ENCODE measurements at regions not wholly inside any gene's neighbourhood (a gene's known extent, or its start where the extent isn't known, plus 50 kb on each side); places are given as distances from the start of the nearest gene placed in this dataset.

GRCh38 chr13:84296401-84296800 lies 414.1 kb upstream of the SLITRK1 start:
- TF ChIP-seq POLR2AphosphoS5 (IDR thresholded peaks at IDR 0.05) (no peak), EP300 (IDR thresholded peaks at IDR 0.05; ENCODE audit: low read depth) (no peak), CTCF (IDR thresholded peaks at IDR 0.05) (no peak), POLR2A (IDR thresholded peaks at IDR 0.05) (no peak)
- Histone ChIP-seq H3K9me3 (no peaks in the 10 kb centered on the region), H3K4me3 (no peak overlapping the region), H3K27ac (no peak overlapping the region), H3K36me3 (no peaks in the 10 kb centered on the region), H3K27me3 (no peaks in the 10 kb centered on the region), H3K4me1 (no peaks in the 10 kb centered on the region)
- no peak for DNase-seq
- WGBS, 2 donors (ENCODE audit: low coverage in 1 of 2) = 19 to 67% methylated on average over 2 of the region's 2 CpGs
- intact Hi-C loops (cut with DNase I; ENCODE audit: low total_unique reads) = no loop called here
- in situ Hi-C loops (cut with MboI; ENCODE audit: low pct_ligation_motif_present in 1 of 4, low pct_unique_long_range_greater_than_20kb in 1 of 4, low sequenced_read_pairs in 3 of 4) = no loop called here

- TF ChIP-seq EP300 (IDR thresholded peaks at IDR 0.05; ENCODE audit: low read depth) (no peak), POLR2A (IDR thresholded peaks at IDR 0.05) (no peak), CTCF (IDR thresholded peaks at IDR 0.05) (no peak), POLR2AphosphoS5 (IDR thresholded peaks at IDR 0.05) (no peak)
- 64 to 69% methylated on average over 3 of the region's 3 CpGs for WGBS, 2 donors (ENCODE audit: low coverage in 1 of 2)
- in situ Hi-C loops (cut with MboI; ENCODE audit: low pct_ligation_motif_present in 1 of 4, low pct_unique_long_range_greater_than_20kb in 1 of 4, low sequenced_read_pairs in 3 of 4) = no loop called here
- no peaks in the 10 kb centered on the region for H3K9me3 ChIP-seq
- intact Hi-C loops (cut with DNase I; ENCODE audit: low total_unique reads) = no loop called here
- no peaks in the 10 kb centered on the region for H3K4me1 ChIP-seq
- no peaks in the 10 kb centered on the region for H3K36me3 ChIP-seq
- H3K4me3 ChIP-seq = no peak overlapping the region
- H3K27ac ChIP-seq = no peak overlapping the region
- no peak for DNase-seq
- H3K27me3 ChIP-seq = no peaks in the 10 kb centered on the region
These were observed 412.3 kb upstream of the SLITRK1 start for GRCh38 chr13:84294576-84294975.

- H3K36me3 ChIP-seq = no peaks in the 10 kb centered on the region
- 65% methylated on average over 4 of the region's 4 CpGs for WGBS, 2 donors (ENCODE audit: low coverage in 1 of 2)
- peaks cover 0 to 4% of the 10 kb centered on the region in 2 donors for H3K9me3 ChIP-seq
- TF ChIP-seq EP300 (IDR thresholded peaks at IDR 0.05; ENCODE audit: low read depth) = no peak
- no peak for TF ChIP-seq POLR2AphosphoS5 (IDR thresholded peaks at IDR 0.05)
- no peak for TF ChIP-seq POLR2A (IDR thresholded peaks at IDR 0.05)
- no peak for TF ChIP-seq CTCF (IDR thresholded peaks at IDR 0.05)
- no peaks in the 10 kb centered on the region for H3K4me1 ChIP-seq
- no peaks in the 10 kb centered on the region for H3K27me3 ChIP-seq
- DNase-seq = no peak
- in situ Hi-C loops (cut with MboI; ENCODE audit: low pct_ligation_motif_present in 1 of 4, low pct_unique_long_range_greater_than_20kb in 1 of 4, low sequenced_read_pairs in 3 of 4) = no loop called here
- no peak overlapping the region for H3K27ac ChIP-seq
- intact Hi-C loops (cut with DNase I; ENCODE audit: low total_unique reads) = no loop called here
- H3K4me3 ChIP-seq = no peak overlapping the region
These were observed 408.1 kb upstream of the SLITRK1 start for GRCh38 chr13:84290386-84290785.

- H3K4me3 ChIP-seq = no peak overlapping the region
- intact Hi-C loops (cut with DNase I; ENCODE audit: low total_unique reads) (no loop called here), in situ Hi-C loops (cut with MboI; ENCODE audit: low pct_ligation_motif_present in 1 of 4, low pct_unique_long_range_greater_than_20kb in 1 of 4, low sequenced_read_pairs in 3 of 4) (no loop called here)
- TF ChIP-seq POLR2AphosphoS5 (IDR thresholded peaks at IDR 0.05) = no peak
- TF ChIP-seq EP300 (IDR thresholded peaks at IDR 0.05; ENCODE audit: low read depth) = no peak
- no peak for TF ChIP-seq CTCF (IDR thresholded peaks at IDR 0.05)
- no peak for TF ChIP-seq POLR2A (IDR thresholded peaks at IDR 0.05)
- H3K27ac ChIP-seq = no peak overlapping the region
- no peak for DNase-seq
- 77 to 89% methylated on average over 2 of the region's 2 CpGs for WGBS, 2 donors (ENCODE audit: low coverage in 1 of 2)
- H3K9me3 ChIP-seq = peaks cover 0 to 6% of the 10 kb centered on the region in 2 donors
- H3K36me3 ChIP-seq = no peaks in the 10 kb centered on the region
- H3K27me3 ChIP-seq = no peaks in the 10 kb centered on the region
- no peaks in the 10 kb centered on the region for H3K4me1 ChIP-seq
These were observed 396.9 kb upstream of the SLITRK1 start for GRCh38 chr13:84279166-84279565.
